Kidney (tissue), 13 donors: ENCODE measurements at regions not wholly inside any gene's neighbourhood (a gene's known extent, or its start where the extent isn't known, plus 50 kb on each side); places are given as distances from the start of the nearest gene placed in this dataset.
"Not testable (repeated sequence)": the region's sequence is repeated elsewhere in the genome, so short reads cannot be mapped to it uniquely, and the experiment has no call there.

Experiments used
- DNase-seq, 5 donors: peaks; one replicate each; pipeline ENCODE4 v3.0.0-alpha.2; 2013 to 2020
- FAIRE-seq: peaks from 2 replicates; lab custom pipeline; 2012; peaks lifted over from hg19 to GRCh38; lab: Jason Lieb, UNC
- H3K27ac ChIP-seq, 2 donors: one replicate each; pipeline ENCODE4 v1.7.0; 2013; ENCODE audit warnings: low read depth in 2 of 2, low read length in 2 of 2, inconsistent platforms in 1 of 2
- H3K27me3 ChIP-seq: one replicate; pipeline ENCODE4 v1.7.1; 2013; ENCODE audit warnings: low read length, inconsistent platforms; ENCODE audit not compliant: control insufficient read depth, insufficient read depth
- H3K36me3 ChIP-seq, 3 donors: one replicate each; pipeline versions ENCODE4 v1.7.0 to v1.7.1; 2013; ENCODE audit warnings: low read length in 3 of 3, control low read depth in 1 of 3, inconsistent platforms in 1 of 3; ENCODE audit not compliant: insufficient read depth in 3 of 3, control insufficient read depth in 2 of 3
- H3K4me1 ChIP-seq, 3 donors: one replicate each; pipeline versions ENCODE4 v1.7.0 to v1.7.1; 2013; ENCODE audit warnings: low read length in 3 of 3, inconsistent platforms in 1 of 3, low read depth in 1 of 3; ENCODE audit not compliant: control insufficient read depth in 2 of 3, insufficient read depth in 2 of 3
- H3K4me3 ChIP-seq, 3 donors: one replicate each; pipeline versions ENCODE4 v1.7.0 to v1.8.1; 2013; ENCODE audit warnings: low read length in 3 of 3, control low read depth in 1 of 3, inconsistent platforms in 1 of 3
- H3K9ac ChIP-seq, 3 donors: one replicate each; pipeline versions ENCODE4 v1.7.0 to v1.7.1; 2013; ENCODE audit warnings: low read length in 3 of 3, control low read depth in 1 of 3, inconsistent platforms in 1 of 3
- H3K9me3 ChIP-seq, 3 donors: one replicate each; pipeline versions ENCODE4 v1.7.0 to v1.7.1; 2013; ENCODE audit warnings: low read length in 3 of 3, control low read depth in 1 of 3, inconsistent platforms in 1 of 3; ENCODE audit not compliant: control insufficient read depth in 2 of 3, insufficient read depth in 1 of 3
- intact Hi-C: fragments of 100-400 bp; cut with DNase I; formaldehyde crosslinking; loops from one replicate; pipeline ENCODE4 v1.11.1; 2022
- TF ChIP-seq, protein P1 (sequence below): IDR thresholded peaks from 3 replicates; pipeline ENCODE4 v1.5.1; 2012; ENCODE audit warnings: mild to moderate bottlenecking, moderate library complexity, borderline replicate concordance; ENCODE audit not compliant: insufficient read depth; ENCODE audit errors: extremely low read depth
- donor health status: control.
- donor health status: control.
- donor health status: control.
- donor health status: control.
- donor health status: control.
- donor health status: DM: yes; HTN: yes; CAD: no.
- donor health status: Normal renal cell carcinoma (clear cell type).

DNA sequence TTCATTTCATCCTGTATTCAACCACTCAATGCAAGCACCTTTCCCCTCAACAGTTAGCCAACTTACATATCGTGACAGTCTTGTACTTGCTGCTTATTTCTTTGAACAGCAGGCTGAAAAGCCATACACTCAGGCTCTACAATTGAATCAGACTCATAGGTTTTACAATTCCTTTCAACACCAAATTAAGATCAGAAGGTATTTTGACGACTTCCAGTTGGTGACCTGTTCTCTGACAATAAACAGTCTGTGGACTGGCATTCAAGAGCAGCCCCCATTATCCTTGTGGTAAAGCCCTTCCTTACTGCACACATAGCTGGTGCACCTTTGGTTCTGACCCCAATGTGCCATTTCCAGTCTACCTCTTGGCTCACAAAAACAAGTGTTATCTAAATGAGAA is 140.0 kb upstream of the MB21D2 start:
- Histone ChIP-seq H3K4me1 (no peaks in the 10 kb centered on the region), H3K27ac (no peak overlapping the region), H3K4me3 (no peak overlapping the region), H3K9me3 (no peaks in the 10 kb centered on the region), H3K9ac (no peak overlapping the region), H3K36me3 (no peaks in the 10 kb centered on the region), H3K27me3 (no peaks in the 10 kb centered on the region)
- intact Hi-C loops: no loop called here
- TF ChIP-seq, protein P1, sequence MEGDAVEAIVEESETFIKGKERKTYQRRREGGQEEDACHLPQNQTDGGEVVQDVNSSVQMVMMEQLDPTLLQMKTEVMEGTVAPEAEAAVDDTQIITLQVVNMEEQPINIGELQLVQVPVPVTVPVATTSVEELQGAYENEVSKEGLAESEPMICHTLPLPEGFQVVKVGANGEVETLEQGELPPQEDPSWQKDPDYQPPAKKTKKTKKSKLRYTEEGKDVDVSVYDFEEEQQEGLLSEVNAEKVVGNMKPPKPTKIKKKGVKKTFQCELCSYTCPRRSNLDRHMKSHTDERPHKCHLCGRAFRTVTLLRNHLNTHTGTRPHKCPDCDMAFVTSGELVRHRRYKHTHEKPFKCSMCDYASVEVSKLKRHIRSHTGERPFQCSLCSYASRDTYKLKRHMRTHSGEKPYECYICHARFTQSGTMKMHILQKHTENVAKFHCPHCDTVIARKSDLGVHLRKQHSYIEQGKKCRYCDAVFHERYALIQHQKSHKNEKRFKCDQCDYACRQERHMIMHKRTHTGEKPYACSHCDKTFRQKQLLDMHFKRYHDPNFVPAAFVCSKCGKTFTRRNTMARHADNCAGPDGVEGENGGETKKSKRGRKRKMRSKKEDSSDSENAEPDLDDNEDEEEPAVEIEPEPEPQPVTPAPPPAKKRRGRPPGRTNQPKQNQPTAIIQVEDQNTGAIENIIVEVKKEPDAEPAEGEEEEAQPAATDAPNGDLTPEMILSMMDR: no peak
- DNase-seq: no peak
- FAIRE-seq: no peak

DNA sequence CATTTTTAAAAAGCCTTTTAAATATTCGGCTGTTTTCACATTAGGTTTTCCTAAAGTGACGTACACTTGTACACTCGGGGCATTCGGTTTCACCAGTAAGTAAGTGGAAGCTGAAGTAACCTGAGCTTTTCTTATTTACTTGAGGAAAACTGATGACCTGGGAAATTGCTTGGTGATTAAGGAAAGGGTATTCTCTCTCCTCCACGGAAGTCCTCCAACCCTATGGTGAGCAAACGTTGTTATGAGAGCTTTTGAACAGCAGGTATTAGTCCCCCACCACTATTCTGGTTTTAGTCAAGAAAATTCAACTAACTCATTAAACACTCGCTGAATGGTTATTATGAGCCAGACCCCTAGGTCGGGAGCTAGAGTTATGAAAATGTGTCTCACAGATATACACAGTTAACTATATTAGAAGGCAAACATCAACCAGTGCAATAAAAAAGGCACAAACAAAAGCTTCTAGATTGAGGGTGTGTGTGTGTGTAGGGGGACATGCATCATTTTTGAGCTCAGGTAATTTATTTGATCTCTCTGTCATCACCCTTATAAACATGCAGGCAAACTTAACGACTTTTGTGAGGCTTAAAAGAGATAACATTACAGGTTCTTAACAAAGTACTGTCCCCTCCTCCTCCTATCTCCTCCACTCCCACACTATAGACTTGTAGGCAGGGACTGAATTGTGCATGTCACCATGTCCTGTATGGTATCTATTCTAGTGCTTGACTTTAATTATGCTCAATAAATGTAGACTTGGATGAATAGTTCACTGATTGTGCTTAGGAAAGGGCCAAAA is 143.3 kb upstream of the MB21D2 start:
- Histone ChIP-seq H3K9me3 (no peaks in the 10 kb centered on the region), H3K4me1 (no peaks in the 10 kb centered on the region), H3K36me3 (no peaks in the 10 kb centered on the region), H3K9ac (no peak overlapping the region), H3K27me3 (no peaks in the 10 kb centered on the region), H3K4me3 (no peak overlapping the region), H3K27ac (no peak overlapping the region)
- TF ChIP-seq, protein P1: no peak
- intact Hi-C loops: no loop called here
- FAIRE-seq: no peak
- DNase-seq: peak in 2 of 5 donors; percentile 68 to 78

DNA sequence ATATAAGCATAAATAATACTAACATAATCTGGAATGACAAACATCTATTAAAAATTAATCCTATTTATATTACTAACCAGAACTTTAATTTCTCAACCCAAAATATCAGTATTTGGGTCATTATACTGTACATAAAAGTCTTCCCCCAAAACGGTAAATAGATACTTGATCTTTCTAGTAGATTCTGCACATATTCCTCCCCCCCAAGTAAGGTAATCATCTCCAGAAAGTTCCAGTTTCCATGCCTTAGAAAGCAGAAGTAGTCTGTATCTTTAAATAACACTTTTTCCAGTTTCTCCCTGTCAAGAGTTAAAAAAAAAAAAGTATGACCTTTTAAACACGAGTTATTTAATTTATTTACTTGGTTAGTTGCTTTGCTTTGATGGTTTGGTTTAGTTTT is 150.7 kb upstream of the MB21D2 start:
- H3K9me3 ChIP-seq: no peaks in the 10 kb centered on the region
- H3K27ac ChIP-seq: no peak overlapping the region
- intact Hi-C loops: no loop called here
- H3K4me3 ChIP-seq: no peak overlapping the region
- H3K27me3 ChIP-seq: no peaks in the 10 kb centered on the region
- no peak for DNase-seq
- FAIRE-seq: no peak
- H3K4me1 ChIP-seq: no peaks in the 10 kb centered on the region
- H3K36me3 ChIP-seq: no peaks in the 10 kb centered on the region
- TF ChIP-seq, protein P1: no peak
- no peak overlapping the region for H3K9ac ChIP-seq

DNA sequence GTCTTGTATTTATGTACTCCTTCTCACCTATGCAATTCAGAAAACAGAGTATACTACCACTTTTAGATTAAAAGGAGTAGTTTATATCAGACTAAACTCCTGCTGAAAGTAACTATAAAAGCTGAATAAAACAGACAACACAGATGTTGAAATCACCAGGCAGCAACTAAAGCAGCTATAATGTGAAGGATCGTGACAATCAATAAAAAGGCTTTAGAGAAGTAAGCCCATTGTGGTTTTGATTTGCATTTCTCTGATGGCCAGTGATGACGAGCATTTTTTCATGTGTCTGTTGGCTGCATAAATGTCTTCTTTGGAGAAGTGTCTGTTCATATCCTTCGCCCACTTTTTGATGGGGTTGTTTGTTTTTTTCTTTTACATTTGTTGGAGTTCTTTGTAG is 152.1 kb upstream of the MB21D2 start:
- H3K4me3 ChIP-seq, H3K9ac ChIP-seq, H3K4me1 ChIP-seq, H3K27me3 ChIP-seq, H3K9me3 ChIP-seq, intact Hi-C loops, FAIRE-seq, H3K36me3 ChIP-seq, DNase-seq, H3K27ac ChIP-seq: not testable (repeated sequence)
